Kidney (tissue), 13 donors: ENCODE measurements at regions not wholly inside any gene's neighbourhood (a gene's known extent, or its start where the extent isn't known, plus 50 kb on each side); places are given as distances from the start of the nearest gene placed in this dataset.

ENCODE experiments used
- DNase-seq, 5 donors: peaks; one replicate each; pipeline ENCODE4 v3.0.0-alpha.2; 2013 to 2020
- FAIRE-seq: peaks from 2 replicates; lab custom pipeline; 2012; peaks lifted over from hg19 to GRCh38; lab: Jason Lieb, UNC
- H3K27ac ChIP-seq, 2 donors: one replicate each; pipeline ENCODE4 v1.7.0; 2013; ENCODE audit warnings: low read depth in 2 of 2, low read length in 2 of 2, inconsistent platforms in 1 of 2
- H3K27me3 ChIP-seq: one replicate; pipeline ENCODE4 v1.7.1; 2013; ENCODE audit warnings: low read length, inconsistent platforms; ENCODE audit not compliant: control insufficient read depth, insufficient read depth
- H3K36me3 ChIP-seq, 3 donors: one replicate each; pipeline versions ENCODE4 v1.7.0 to v1.7.1; 2013; ENCODE audit warnings: low read length in 3 of 3, control low read depth in 1 of 3, inconsistent platforms in 1 of 3; ENCODE audit not compliant: insufficient read depth in 3 of 3, control insufficient read depth in 2 of 3
- H3K4me1 ChIP-seq, 3 donors: one replicate each; pipeline versions ENCODE4 v1.7.0 to v1.7.1; 2013; ENCODE audit warnings: low read length in 3 of 3, inconsistent platforms in 1 of 3, low read depth in 1 of 3; ENCODE audit not compliant: control insufficient read depth in 2 of 3, insufficient read depth in 2 of 3
- H3K4me3 ChIP-seq, 3 donors: one replicate each; pipeline versions ENCODE4 v1.7.0 to v1.8.1; 2013; ENCODE audit warnings: low read length in 3 of 3, control low read depth in 1 of 3, inconsistent platforms in 1 of 3
- H3K9ac ChIP-seq, 3 donors: one replicate each; pipeline versions ENCODE4 v1.7.0 to v1.7.1; 2013; ENCODE audit warnings: low read length in 3 of 3, control low read depth in 1 of 3, inconsistent platforms in 1 of 3
- H3K9me3 ChIP-seq, 3 donors: one replicate each; pipeline versions ENCODE4 v1.7.0 to v1.7.1; 2013; ENCODE audit warnings: low read length in 3 of 3, control low read depth in 1 of 3, inconsistent platforms in 1 of 3; ENCODE audit not compliant: control insufficient read depth in 2 of 3, insufficient read depth in 1 of 3
- intact Hi-C: fragments of 100-400 bp; cut with DNase I; formaldehyde crosslinking; loops from one replicate; pipeline ENCODE4 v1.11.1; 2022
- TF ChIP-seq, protein P1 (sequence below): IDR thresholded peaks from 3 replicates; pipeline ENCODE4 v1.5.1; 2012; ENCODE audit warnings: mild to moderate bottlenecking, moderate library complexity, borderline replicate concordance; ENCODE audit not compliant: insufficient read depth; ENCODE audit errors: extremely low read depth
- donor health status: control.
- donor health status: control.
- donor health status: control.
- donor health status: control.
- donor health status: control.
- donor health status: DM: yes; HTN: yes; CAD: no.
- donor health status: Normal renal cell carcinoma (clear cell type).

GRCh38 chr4:151961456-151961855 is 200.6 kb upstream of the GATB start:
- Histone ChIP-seq H3K9ac (no peak overlapping the region), H3K27me3 (no peaks in the 10 kb centered on the region), H3K9me3 (no peaks in the 10 kb centered on the region), H3K27ac (no peak overlapping the region), H3K36me3 (no peaks in the 10 kb centered on the region), H3K4me3 (no peak overlapping the region), H3K4me1 (no peaks in the 10 kb centered on the region)
- TF ChIP-seq, protein P1, sequence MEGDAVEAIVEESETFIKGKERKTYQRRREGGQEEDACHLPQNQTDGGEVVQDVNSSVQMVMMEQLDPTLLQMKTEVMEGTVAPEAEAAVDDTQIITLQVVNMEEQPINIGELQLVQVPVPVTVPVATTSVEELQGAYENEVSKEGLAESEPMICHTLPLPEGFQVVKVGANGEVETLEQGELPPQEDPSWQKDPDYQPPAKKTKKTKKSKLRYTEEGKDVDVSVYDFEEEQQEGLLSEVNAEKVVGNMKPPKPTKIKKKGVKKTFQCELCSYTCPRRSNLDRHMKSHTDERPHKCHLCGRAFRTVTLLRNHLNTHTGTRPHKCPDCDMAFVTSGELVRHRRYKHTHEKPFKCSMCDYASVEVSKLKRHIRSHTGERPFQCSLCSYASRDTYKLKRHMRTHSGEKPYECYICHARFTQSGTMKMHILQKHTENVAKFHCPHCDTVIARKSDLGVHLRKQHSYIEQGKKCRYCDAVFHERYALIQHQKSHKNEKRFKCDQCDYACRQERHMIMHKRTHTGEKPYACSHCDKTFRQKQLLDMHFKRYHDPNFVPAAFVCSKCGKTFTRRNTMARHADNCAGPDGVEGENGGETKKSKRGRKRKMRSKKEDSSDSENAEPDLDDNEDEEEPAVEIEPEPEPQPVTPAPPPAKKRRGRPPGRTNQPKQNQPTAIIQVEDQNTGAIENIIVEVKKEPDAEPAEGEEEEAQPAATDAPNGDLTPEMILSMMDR: no peak
- DNase-seq: no peak
- intact Hi-C loops: no loop called here
- FAIRE-seq: no peak

DNA sequence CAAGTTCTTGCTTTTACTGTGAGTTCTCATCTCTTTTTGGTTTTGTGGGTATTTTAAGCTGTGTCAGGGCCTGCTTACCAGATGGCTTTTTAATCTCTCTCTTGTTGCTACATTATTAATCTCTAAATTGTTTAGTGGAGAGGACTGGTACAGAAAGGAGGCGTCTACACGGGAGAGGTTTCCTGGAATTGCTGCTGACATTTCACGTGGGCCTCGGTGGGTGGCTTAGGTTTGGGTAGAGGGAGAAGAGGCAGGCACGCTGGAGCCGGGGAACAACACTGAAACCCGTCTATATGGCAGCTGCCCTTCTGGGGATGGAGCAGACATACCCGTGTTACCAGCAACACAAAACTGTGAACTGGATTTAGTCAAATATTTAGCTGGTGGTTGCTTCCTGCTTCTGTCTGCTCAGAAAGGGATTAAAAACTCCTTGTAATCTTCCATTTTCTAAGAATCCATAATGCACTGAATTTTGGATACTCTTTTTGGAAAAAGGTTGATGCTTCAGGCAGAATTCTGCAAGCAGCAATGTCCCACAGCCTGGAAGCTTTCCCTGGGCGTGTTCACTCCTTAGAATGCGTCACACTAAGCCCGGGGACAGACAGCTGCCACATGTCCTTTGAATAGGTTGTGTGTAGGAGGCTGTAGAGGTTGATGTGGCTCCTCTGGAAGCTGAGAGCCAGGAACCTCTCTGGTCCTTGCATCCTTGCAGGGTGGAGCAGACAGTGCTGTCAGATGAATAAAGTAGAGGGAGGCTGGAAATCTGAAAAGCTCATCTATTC is 199.8 kb upstream of the GATB start:
- intact Hi-C loops: no loop called here
- no peaks in the 10 kb centered on the region for H3K9me3 ChIP-seq
- H3K4me3 ChIP-seq: no peak overlapping the region
- FAIRE-seq (no peak), DNase-seq (no peak)
- no peaks in the 10 kb centered on the region for H3K36me3 ChIP-seq
- no peaks in the 10 kb centered on the region for H3K27me3 ChIP-seq
- TF ChIP-seq, protein P1: no peak
- no peaks in the 10 kb centered on the region for H3K4me1 ChIP-seq
- no peak overlapping the region for H3K27ac ChIP-seq
- no peak overlapping the region for H3K9ac ChIP-seq

GRCh38 chr4:151957153-151957552 is 196.3 kb upstream of the GATB start:
- intact Hi-C loops: no loop called here
- H3K36me3 ChIP-seq: no peaks in the 10 kb centered on the region
- H3K27me3 ChIP-seq: no peaks in the 10 kb centered on the region
- no peak overlapping the region for H3K4me3 ChIP-seq
- H3K9ac ChIP-seq: no peak overlapping the region
- H3K27ac ChIP-seq: no peak overlapping the region
- DNase-seq: peak in 2 of 5 donors; percentile 16 to 48
- H3K4me1 ChIP-seq: no peaks in the 10 kb centered on the region
- FAIRE-seq: no peak
- TF ChIP-seq, protein P1: no peak
- no peaks in the 10 kb centered on the region for H3K9me3 ChIP-seq
